DND-41 (cell line): ENCODE measurements at regions not wholly inside any gene's neighbourhood (a gene's known extent, or its start where the extent isn't known, plus 50 kb on each side); places are given as distances from the start of the nearest gene placed in this dataset.

Experiments
- EZH2 ChIP-seq: IDR thresholded peaks from 3 replicates; pipeline ENCODE4 v1.6.1; 2012; ENCODE audit warnings: borderline replicate concordance, low read depth, mild to moderate bottlenecking, moderate library complexity, low read length, inconsistent platforms; ENCODE audit not compliant: severe bottlenecking
- TF ChIP-seq, protein P1 (sequence below): IDR thresholded peaks from 2 replicates; pipeline ENCODE4 v1.5.1; 2012; ENCODE audit warnings: borderline replicate concordance, low read length, moderate library complexity, mild to moderate bottlenecking; ENCODE audit not compliant: poor library complexity, severe bottlenecking; ENCODE audit errors: extremely low read depth

DNA sequence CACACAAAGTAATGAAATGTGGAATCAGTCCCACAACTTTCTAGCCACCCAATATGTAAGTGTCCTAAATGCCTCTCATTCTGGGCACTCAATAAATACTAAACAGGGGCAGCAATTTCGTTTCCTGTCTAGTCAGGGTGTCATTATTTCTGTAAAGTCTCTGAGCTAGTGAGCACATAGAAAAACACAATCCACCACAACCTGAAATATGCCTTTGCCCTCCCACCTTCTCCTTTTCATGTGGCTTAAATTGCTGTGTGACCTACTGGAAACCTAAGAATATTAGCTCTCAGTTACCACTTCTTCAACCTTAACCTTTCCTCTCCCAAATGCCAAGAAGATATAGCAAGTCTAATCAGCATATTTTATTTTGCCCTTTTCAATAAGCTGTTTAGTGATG lies 456.3 kb upstream of the KCNMB2 start:
- TF ChIP-seq, protein P1, sequence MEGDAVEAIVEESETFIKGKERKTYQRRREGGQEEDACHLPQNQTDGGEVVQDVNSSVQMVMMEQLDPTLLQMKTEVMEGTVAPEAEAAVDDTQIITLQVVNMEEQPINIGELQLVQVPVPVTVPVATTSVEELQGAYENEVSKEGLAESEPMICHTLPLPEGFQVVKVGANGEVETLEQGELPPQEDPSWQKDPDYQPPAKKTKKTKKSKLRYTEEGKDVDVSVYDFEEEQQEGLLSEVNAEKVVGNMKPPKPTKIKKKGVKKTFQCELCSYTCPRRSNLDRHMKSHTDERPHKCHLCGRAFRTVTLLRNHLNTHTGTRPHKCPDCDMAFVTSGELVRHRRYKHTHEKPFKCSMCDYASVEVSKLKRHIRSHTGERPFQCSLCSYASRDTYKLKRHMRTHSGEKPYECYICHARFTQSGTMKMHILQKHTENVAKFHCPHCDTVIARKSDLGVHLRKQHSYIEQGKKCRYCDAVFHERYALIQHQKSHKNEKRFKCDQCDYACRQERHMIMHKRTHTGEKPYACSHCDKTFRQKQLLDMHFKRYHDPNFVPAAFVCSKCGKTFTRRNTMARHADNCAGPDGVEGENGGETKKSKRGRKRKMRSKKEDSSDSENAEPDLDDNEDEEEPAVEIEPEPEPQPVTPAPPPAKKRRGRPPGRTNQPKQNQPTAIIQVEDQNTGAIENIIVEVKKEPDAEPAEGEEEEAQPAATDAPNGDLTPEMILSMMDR, result no peak
- TF ChIP-seq EZH2, result no peak
